ENCODE measurements at regions not wholly inside any gene's neighbourhood (a gene's known extent, or its start where the extent isn't known, plus 50 kb on each side); places are given as distances from the start of the nearest gene placed in this dataset.

DNA sequence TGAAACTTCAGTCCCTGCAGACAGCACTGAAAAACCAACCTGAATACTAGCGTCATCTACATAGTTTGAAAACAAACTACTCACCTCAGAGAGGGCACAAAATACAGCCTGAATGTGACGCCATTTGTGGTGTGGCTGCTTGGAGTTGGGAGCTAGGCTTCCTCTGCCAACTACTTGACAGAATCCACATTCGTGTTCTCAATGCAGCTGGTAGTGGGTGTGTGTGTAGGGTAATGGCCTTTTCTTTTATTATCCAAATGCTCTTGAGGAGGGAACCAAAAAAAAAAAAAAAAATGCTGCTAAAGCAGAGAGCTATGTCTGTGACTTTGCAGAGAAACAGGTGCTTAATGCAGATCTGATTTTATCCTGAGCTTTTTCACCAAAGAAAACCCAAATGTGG, 207.8 kb downstream of the OTOR start:
- no peak for TF ChIP-seq ZNF10 (tag by site-specific recombination; IDR thresholded peaks at IDR 0.05)
- TF ChIP-seq, protein P1, sequence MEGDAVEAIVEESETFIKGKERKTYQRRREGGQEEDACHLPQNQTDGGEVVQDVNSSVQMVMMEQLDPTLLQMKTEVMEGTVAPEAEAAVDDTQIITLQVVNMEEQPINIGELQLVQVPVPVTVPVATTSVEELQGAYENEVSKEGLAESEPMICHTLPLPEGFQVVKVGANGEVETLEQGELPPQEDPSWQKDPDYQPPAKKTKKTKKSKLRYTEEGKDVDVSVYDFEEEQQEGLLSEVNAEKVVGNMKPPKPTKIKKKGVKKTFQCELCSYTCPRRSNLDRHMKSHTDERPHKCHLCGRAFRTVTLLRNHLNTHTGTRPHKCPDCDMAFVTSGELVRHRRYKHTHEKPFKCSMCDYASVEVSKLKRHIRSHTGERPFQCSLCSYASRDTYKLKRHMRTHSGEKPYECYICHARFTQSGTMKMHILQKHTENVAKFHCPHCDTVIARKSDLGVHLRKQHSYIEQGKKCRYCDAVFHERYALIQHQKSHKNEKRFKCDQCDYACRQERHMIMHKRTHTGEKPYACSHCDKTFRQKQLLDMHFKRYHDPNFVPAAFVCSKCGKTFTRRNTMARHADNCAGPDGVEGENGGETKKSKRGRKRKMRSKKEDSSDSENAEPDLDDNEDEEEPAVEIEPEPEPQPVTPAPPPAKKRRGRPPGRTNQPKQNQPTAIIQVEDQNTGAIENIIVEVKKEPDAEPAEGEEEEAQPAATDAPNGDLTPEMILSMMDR (tag by site-specific recombination; IDR thresholded peaks at IDR 0.05) = no peak
- no peak for TF ChIP-seq ZNF521 (tag by site-specific recombination; IDR thresholded peaks at IDR 0.05)

Measured in HEK293 (cell line).